K562 (cell line): ENCODE measurements at regions not wholly inside any gene's neighbourhood (a gene's known extent, or its start where the extent isn't known, plus 50 kb on each side); places are given as distances from the start of the nearest gene placed in this dataset.
A peak's percentile ranks its signal among the peaks of the same experiment; 100 is the strongest.

Source experiments
- ATF1 ChIP-seq, 2 experiments: fragments of 450-650 bp in 1 of 2; IDR thresholded peaks; 2 replicates each; pipeline ENCODE4 v1.6.1; 2016; ENCODE audit warnings: missing compliant biosample characterization in 1 of 2, missing genetic modification characterization in 1 of 2
- CAMTA2 ChIP-seq: fragments of 250-450 bp; sonication (Bioruptor Pico); conservative IDR thresholded peaks from 2 replicates; pipeline ENCODE4 v1.5.1; 2022
- CBFA2T2 ChIP-seq: fragments of 450-650 bp; conservative IDR thresholded peaks from 2 replicates; pipeline ENCODE4 v1.6.1; 2017; ENCODE audit warnings: mild to moderate bottlenecking
- DDX20 ChIP-seq: fragments of 450-650 bp; IDR thresholded peaks from 2 replicates; pipeline ENCODE4 v1.6.1; 2016; ENCODE audit warnings: missing genetic modification characterization, low read depth, mild to moderate bottlenecking, missing compliant biosample characterization, moderate library complexity
- EHMT2 ChIP-seq: fragments of 450-650 bp; IDR thresholded peaks from 2 replicates; pipeline ENCODE4 v1.6.1; 2018; ENCODE audit warnings: antibody characterized with exemption
- ELF2 ChIP-seq: fragments of 250-450 bp; sonication (Bioruptor Pico); IDR thresholded peaks from 2 replicates; pipeline ENCODE4 v1.5.0; 2021; ENCODE audit warnings: mild to moderate bottlenecking
- GTF2E2 ChIP-seq: fragments of 200-800 bp; sonication (Bioruptor generic); IDR thresholded peaks from 2 replicates; pipeline ENCODE4 v1.6.1; 2016; ENCODE audit warnings: missing genetic modification characterization, missing compliant biosample characterization
- HNRNPK ChIP-seq: fragments of 200-400 bp; formaldehyde crosslinking; IDR thresholded peaks from one replicate; pipeline ENCODE4 v1.6.1; 2018; ENCODE audit warnings: mild to moderate bottlenecking, low read depth, low read length; ENCODE audit not compliant: poor library complexity, severe bottlenecking
- NFE2L1 ChIP-seq: fragments of 450-650 bp; IDR thresholded peaks from 2 replicates; pipeline ENCODE4 v1.6.1; 2016; ENCODE audit warnings: missing genetic modification characterization, low read depth, mild to moderate bottlenecking, missing compliant biosample characterization, moderate library complexity, borderline replicate concordance
- OTX1 ChIP-seq: fragments of 450-650 bp; formaldehyde crosslinking; IDR thresholded peaks from 2 replicates; pipeline ENCODE4 v1.4.0; 2022; ENCODE audit warnings: mild to moderate bottlenecking
- PYGO2 ChIP-seq: fragments of 450-650 bp; IDR thresholded peaks from 2 replicates; pipeline ENCODE4 v1.6.1; 2016; ENCODE audit warnings: mild to moderate bottlenecking, missing genetic modification characterization, moderate library complexity, missing compliant biosample characterization
- SREBF1 ChIP-seq: fragments of 150-350 bp; IDR thresholded peaks from 2 replicates; pipeline ENCODE4 v1.6.1; 2014; ENCODE audit warnings: antibody characterized with exemption, low read depth, low read length, borderline replicate concordance
- STAG1 ChIP-seq: sonication (generic); formaldehyde crosslinking; IDR thresholded peaks from 2 replicates; pipeline ENCODE4 v1.5.0; 2020; ENCODE audit warnings: missing genetic modification reagents, borderline replicate concordance
- U2AF2 ChIP-seq: fragments of 200-400 bp; formaldehyde crosslinking; optimal IDR thresholded peaks from 2 replicates; pipeline ENCODE3; 2017; ENCODE audit warnings: low read depth, mild to moderate bottlenecking, low read length
- ZC3H8 ChIP-seq: fragments of 450-650 bp; IDR thresholded peaks from 2 replicates; pipeline ENCODE4 v1.6.1; 2017
- ZNF197 ChIP-seq: fragments of 200-800 bp; sonication (Bioruptor generic); IDR thresholded peaks from 2 replicates; pipeline ENCODE4 v1.6.1; 2016; ENCODE audit warnings: low read depth, missing genetic modification characterization, missing compliant biosample characterization
- ZNF79 ChIP-seq: fragments of 250-450 bp; sonication (Bioruptor Pico); IDR thresholded peaks from 2 replicates; pipeline ENCODE4 v1.4.0; 2020; ENCODE audit warnings: low read depth, mild to moderate bottlenecking, moderate library complexity
- TF ChIP-seq, protein P1 (sequence below), 2 experiments: fragments of 450-650 bp; IDR thresholded peaks; 2 replicates each; pipeline ENCODE4 v1.6.1; 2016
- TF ChIP-seq, protein P2 (sequence below): fragments of 250-450 bp; sonication (Bioruptor Pico); IDR thresholded peaks from 2 replicates; pipeline ENCODE4 v1.8.0; 2022; ENCODE audit warnings: inconsistent platforms, mild to moderate bottlenecking, moderate library complexity, borderline replicate concordance
- TF ChIP-seq, protein P3 (sequence below): fragments of 250-450 bp; sonication (Bioruptor Pico); IDR thresholded peaks from 2 replicates; pipeline ENCODE4 v1.5.1; 2021; ENCODE audit warnings: mild to moderate bottlenecking
- TF ChIP-seq, protein P4 (sequence below): fragments of 450-650 bp; formaldehyde crosslinking; IDR thresholded peaks from 2 replicates; pipeline ENCODE4 v1.4.0; 2022; ENCODE audit warnings: mild to moderate bottlenecking, moderate library complexity
- TF ChIP-seq, protein P5 (sequence below): fragments of 450-650 bp; IDR thresholded peaks from 2 replicates; pipeline ENCODE4 v1.6.1; 2016

DNA sequence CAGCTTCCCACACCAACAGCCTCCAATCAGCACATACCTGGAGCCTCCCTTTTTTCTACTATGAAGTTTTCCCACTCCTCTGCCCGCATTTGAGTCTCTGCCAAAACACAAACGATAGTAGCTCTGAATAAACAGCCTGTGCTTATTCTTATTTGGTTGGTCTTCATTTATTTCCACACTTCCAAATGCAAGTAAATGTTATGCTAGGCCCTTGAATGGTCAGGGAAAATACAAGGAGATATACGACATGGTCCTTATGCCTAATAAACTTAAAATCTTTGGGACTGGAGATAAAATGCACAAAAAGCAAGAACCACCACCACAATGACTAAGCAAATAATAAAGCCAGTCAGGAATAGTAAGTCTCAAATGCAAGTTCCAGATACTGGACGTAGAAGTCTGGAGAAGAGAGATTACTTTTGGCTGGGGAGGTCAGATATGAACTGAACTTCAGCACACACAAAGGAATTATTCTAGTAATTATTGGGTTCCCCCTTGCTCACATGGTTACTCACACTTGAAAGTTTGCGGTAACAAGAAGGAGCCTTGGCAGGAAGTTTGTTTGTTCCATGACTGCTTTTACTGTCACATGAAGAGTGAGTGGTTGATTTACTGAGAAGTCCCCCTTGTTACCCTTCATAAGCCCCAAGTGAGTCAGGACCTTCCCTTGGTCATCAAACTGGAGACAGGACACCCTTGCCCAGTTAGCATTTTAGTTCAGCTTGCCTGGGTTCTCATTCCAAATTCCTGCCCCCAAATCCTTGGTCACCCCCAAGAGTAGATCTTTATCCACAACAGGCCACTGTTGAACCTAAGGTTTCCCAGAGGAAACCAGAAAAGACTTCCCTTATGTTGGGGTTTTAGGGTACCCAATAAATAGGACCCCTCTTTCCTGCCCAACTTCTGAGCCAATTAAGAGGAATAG is 511.2 kb upstream of the JARID2 start (continued):
- TF ChIP-seq DDX20 (tag) (no peak; the same call in none of the 2 replicates), GTF2E2 (tag) (peak; percentile 76; the same call in 1 of the 2 replicates), ELF2 (CRISPR knock-in tag) (peak; percentile 80; the same call in 1 of the 2 replicates), STAG1 (no peak), EHMT2 (no peak), CAMTA2 (CRISPR knock-in tag) (no peak), ZNF79 (peak; percentile 61; the same call in 1 of the 2 replicates), ZC3H8 (no peak; the same call in 1 of the 2 replicates), NFE2L1 (tag) (peak; percentile 100), PYGO2 (tag) (peak; percentile 84), U2AF2 (no peak), SREBF1 (no peak), OTX1 (CRISPR knock-in tag) (peak; percentile 27; the same call in 1 of the 2 replicates), ZNF197 (CRISPR knock-in tag) (peak; percentile 92), HNRNPK (no peak), ATF1 (CRISPR knock-in tag; IDR thresholded peaks at IDR 0.05) (no peak), ATF1 (tag; IDR thresholded peaks at IDR 0.05) (peak; percentile 83), CBFA2T2 (peak; percentile 99)
- TF ChIP-seq, protein P1, sequence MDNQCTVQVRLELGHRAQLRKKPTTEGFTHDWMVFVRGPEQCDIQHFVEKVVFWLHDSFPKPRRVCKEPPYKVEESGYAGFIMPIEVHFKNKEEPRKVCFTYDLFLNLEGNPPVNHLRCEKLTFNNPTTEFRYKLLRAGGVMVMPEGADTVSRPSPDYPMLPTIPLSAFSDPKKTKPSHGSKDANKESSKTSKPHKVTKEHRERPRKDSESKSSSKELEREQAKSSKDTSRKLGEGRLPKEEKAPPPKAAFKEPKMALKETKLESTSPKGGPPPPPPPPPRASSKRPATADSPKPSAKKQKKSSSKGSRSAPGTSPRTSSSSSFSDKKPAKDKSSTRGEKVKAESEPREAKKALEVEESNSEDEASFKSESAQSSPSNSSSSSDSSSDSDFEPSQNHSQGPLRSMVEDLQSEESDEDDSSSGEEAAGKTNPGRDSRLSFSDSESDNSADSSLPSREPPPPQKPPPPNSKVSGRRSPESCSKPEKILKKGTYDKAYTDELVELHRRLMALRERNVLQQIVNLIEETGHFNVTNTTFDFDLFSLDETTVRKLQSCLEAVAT (IDR thresholded peaks at IDR 0.05), result peak in 1 of 2 experiments; percentile 95; a peak in 2 of 4 replicates
- TF ChIP-seq, protein P2, sequence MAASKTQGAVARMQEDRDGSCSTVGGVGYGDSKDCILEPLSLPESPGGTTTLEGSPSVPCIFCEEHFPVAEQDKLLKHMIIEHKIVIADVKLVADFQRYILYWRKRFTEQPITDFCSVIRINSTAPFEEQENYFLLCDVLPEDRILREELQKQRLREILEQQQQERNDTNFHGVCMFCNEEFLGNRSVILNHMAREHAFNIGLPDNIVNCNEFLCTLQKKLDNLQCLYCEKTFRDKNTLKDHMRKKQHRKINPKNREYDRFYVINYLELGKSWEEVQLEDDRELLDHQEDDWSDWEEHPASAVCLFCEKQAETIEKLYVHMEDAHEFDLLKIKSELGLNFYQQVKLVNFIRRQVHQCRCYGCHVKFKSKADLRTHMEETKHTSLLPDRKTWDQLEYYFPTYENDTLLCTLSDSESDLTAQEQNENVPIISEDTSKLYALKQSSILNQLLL (CRISPR knock-in tag), result no peak
- TF ChIP-seq, protein P3, sequence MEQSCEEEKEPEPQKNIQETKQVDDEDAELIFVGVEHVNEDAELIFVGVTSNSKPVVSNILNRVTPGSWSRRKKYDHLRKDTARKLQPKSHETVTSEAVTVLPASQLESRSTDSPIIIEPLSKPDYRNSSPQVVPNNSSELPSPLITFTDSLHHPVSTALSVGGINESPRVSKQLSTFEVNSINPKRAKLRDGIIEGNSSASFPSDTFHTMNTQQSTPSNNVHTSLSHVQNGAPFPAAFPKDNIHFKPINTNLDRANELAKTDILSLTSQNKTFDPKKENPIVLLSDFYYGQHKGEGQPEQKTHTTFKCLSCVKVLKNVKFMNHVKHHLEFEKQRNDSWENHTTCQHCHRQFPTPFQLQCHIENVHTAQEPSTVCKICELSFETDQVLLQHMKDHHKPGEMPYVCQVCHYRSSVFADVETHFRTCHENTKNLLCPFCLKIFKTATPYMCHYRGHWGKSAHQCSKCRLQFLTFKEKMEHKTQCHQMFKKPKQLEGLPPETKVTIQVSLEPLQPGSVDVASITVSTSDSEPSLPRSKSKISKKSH (CRISPR knock-in tag), result no peak
- TF ChIP-seq, protein P4, sequence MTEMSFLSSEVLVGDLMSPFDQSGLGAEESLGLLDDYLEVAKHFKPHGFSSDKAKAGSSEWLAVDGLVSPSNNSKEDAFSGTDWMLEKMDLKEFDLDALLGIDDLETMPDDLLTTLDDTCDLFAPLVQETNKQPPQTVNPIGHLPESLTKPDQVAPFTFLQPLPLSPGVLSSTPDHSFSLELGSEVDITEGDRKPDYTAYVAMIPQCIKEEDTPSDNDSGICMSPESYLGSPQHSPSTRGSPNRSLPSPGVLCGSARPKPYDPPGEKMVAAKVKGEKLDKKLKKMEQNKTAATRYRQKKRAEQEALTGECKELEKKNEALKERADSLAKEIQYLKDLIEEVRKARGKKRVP (CRISPR knock-in tag), result peak; percentile 74
- TF ChIP-seq, protein P5, sequence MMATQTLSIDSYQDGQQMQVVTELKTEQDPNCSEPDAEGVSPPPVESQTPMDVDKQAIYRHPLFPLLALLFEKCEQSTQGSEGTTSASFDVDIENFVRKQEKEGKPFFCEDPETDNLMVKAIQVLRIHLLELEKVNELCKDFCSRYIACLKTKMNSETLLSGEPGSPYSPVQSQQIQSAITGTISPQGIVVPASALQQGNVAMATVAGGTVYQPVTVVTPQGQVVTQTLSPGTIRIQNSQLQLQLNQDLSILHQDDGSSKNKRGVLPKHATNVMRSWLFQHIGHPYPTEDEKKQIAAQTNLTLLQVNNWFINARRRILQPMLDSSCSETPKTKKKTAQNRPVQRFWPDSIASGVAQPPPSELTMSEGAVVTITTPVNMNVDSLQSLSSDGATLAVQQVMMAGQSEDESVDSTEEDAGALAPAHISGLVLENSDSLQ, result peak; percentile 89
